Adipocyte (in vitro differentiated cells): ENCODE measurements at regions not wholly inside any gene's neighbourhood (a gene's known extent, or its start where the extent isn't known, plus 50 kb on each side); places are given as distances from the start of the nearest gene placed in this dataset.

Experiments
- DNase-seq: peaks from one replicate; pipeline ENCODE4 v3.0.0-alpha.2; 2015; ENCODE audit warnings: low read depth
- H3K27me3 ChIP-seq: replicated peaks from 2 replicates; pipeline ENCODE4 v1.7.0; 2013; ENCODE audit warnings: mild to moderate bottlenecking, low read length, moderate library complexity; ENCODE audit not compliant: control insufficient read depth, insufficient read depth
- H3K36me3 ChIP-seq: 2 replicates; pipeline ENCODE4 v1.7.0; 2013; ENCODE audit warnings: low read length, mild to moderate bottlenecking, moderate library complexity; ENCODE audit not compliant: control insufficient read depth, insufficient read depth, severe bottlenecking
- H3K4me1 ChIP-seq: 2 replicates; pipeline ENCODE4 v1.7.0; 2013; ENCODE audit warnings: mild to moderate bottlenecking, low read length, moderate library complexity; ENCODE audit not compliant: control insufficient read depth, insufficient read depth
- H3K4me3 ChIP-seq: 2 replicates; pipeline ENCODE4 v1.7.0; 2013; ENCODE audit warnings: mild to moderate bottlenecking, low read length, moderate library complexity
- H3K9ac ChIP-seq: 2 replicates; pipeline ENCODE4 v1.7.0; 2013; ENCODE audit warnings: mild to moderate bottlenecking, low read length, moderate library complexity
- H3K9me3 ChIP-seq: 2 replicates; pipeline ENCODE4 v1.7.0; 2013; ENCODE audit warnings: mild to moderate bottlenecking, low read length, moderate library complexity; ENCODE audit not compliant: control insufficient read depth

DNA sequence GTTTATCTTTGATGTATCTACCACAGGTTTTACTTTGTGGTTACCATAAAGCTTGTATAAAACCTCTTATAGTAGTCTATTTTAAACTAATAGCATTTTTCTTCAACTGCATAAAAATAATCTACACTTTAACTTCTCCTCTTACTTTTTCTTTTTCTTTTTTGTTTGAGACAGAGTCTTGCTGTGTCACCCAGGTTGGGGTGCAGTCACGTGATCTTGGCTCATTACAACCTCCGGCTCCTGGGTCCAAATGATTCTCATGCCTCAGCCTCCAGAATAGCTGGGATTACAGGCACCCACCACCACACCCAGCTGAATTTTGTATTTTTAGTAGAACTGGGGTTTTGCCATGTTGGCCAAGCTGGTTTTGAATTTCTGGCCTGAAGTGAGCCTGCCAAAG lies 53.4 kb upstream of the ZKSCAN2 start:
- Histone ChIP-seq H3K4me1 (no peaks in the 10 kb centered on the region), H3K36me3 (no peaks in the 10 kb centered on the region), H3K9ac (no peak overlapping the region), H3K27me3 (no peaks in the 10 kb centered on the region), H3K4me3 (no peak overlapping the region), H3K9me3 (peaks cover 29% of the 10 kb centered on the region)
- DNase-seq: no peak
